CD14-positive monocyte (primary cell): ENCODE measurements at regions not wholly inside any gene's neighbourhood (a gene's known extent, or its start where the extent isn't known, plus 50 kb on each side); places are given as distances from the start of the nearest gene placed in this dataset.
"Not testable (repeated sequence)": the region's sequence is repeated elsewhere in the genome, so short reads cannot be mapped to it uniquely, and the experiment has no call there.

Source experiments
- DNase-seq, 3 donors: peaks; one replicate each; pipeline ENCODE4 v3.0.0-alpha.2; 2011 to 2022
- H2AFZ ChIP-seq: 2 replicates; pipeline ENCODE4 v1.6.0; 2012; ENCODE audit warnings: mild to moderate bottlenecking, low read depth, low read length, inconsistent platforms; ENCODE audit not compliant: insufficient read depth, poor library complexity, severe bottlenecking
- H3K27ac ChIP-seq, 2 donors: 1 replicate in 1 of 2; 2 replicates in 1 of 2; pipeline ENCODE4 v1.5.1; 2012 to 2013; ENCODE audit warnings: low read length in 2 of 2, control low read depth in 1 of 2, inconsistent platforms in 1 of 2, low read depth in 1 of 2, mild to moderate bottlenecking in 1 of 2
- H3K27me3 ChIP-seq, 2 donors: one replicate each; pipeline versions ENCODE4 v1.6.0 to v1.6.1; 2011 to 2013; ENCODE audit warnings: low read length in 2 of 2; ENCODE audit not compliant: control insufficient read depth in 2 of 2, insufficient read depth in 2 of 2
- H3K36me3 ChIP-seq, 2 donors: replicated peaks in 1 of 2; 1 replicate in 1 of 2; 2 replicates in 1 of 2; pipeline versions ENCODE4 v1.5.1 to v1.6.1; 2012 to 2013; ENCODE audit warnings: low read length in 2 of 2, control low read depth in 1 of 2, inconsistent platforms in 1 of 2, mild to moderate bottlenecking in 1 of 2; ENCODE audit not compliant: insufficient read depth in 2 of 2, control insufficient read depth in 1 of 2
- H3K4me1 ChIP-seq, 2 donors: 1 replicate in 1 of 2; 2 replicates in 1 of 2; pipeline versions ENCODE4 v1.5.1 to v1.6.1; 2012 to 2013; ENCODE audit warnings: low read length in 2 of 2, control low read depth in 1 of 2, inconsistent platforms in 1 of 2, mild to moderate bottlenecking in 1 of 2, moderate library complexity in 1 of 2; ENCODE audit not compliant: insufficient read depth in 2 of 2, control insufficient read depth in 1 of 2
- H3K4me2 ChIP-seq: replicated peaks from 2 replicates; pipeline ENCODE3; 2012; ENCODE audit warnings: low read length, moderate library complexity, mild to moderate bottlenecking; ENCODE audit not compliant: poor library complexity, severe bottlenecking; ENCODE audit errors: extremely low read depth
- H3K4me3 ChIP-seq, 3 experiments: fragments of 200-600 bp in 1 of 3; sonication (generic) in 1 of 3; replicated peaks in 1 of 3; 1 replicate in 2 of 3; 2 replicates in 1 of 3; pipeline ENCODE4 v1.5.1; 2011 to 2013; ENCODE audit warnings: low read length in 3 of 3, mild to moderate bottlenecking in 3 of 3, control low read depth in 2 of 3, low read depth in 2 of 3, inconsistent platforms in 1 of 3, moderate library complexity in 1 of 3
- H3K79me2 ChIP-seq: 2 replicates; pipeline ENCODE4 v1.6.0; 2012; ENCODE audit warnings: mild to moderate bottlenecking, control low read depth, inconsistent platforms, low read length, moderate library complexity; ENCODE audit not compliant: insufficient read depth
- H3K9ac ChIP-seq: 2 replicates; pipeline ENCODE4 v1.6.0; 2017; ENCODE audit warnings: low read length, mild to moderate bottlenecking; ENCODE audit not compliant: insufficient read depth, poor library complexity, severe bottlenecking
- H3K9me3 ChIP-seq, 2 donors: replicated peaks in 1 of 2; 1 replicate in 1 of 2; 2 replicates in 1 of 2; pipeline versions ENCODE4 v1.5.1 to v1.6.1; 2012 to 2013; ENCODE audit warnings: low read length in 2 of 2, control low read depth in 1 of 2; ENCODE audit not compliant: control insufficient read depth in 1 of 2, insufficient read depth in 1 of 2
- H4K20me1 ChIP-seq: 2 replicates; pipeline ENCODE4 v1.6.0; 2012; ENCODE audit warnings: mild to moderate bottlenecking, low read length, control low read depth, moderate library complexity; ENCODE audit not compliant: insufficient read depth
- H3K27ac Mint-ChIP-seq, 7 donors: one replicate each; pipeline ENCODE4 v1.8.0; 2020; ENCODE audit warnings: mild to moderate bottlenecking in 7 of 7, mixed read lengths in 7 of 7, moderate library complexity in 6 of 7, inconsistent platforms in 2 of 7
- H3K27me3 Mint-ChIP-seq, 3 donors: one replicate each; pipeline ENCODE4 v1.8.0; 2021 to 2022; ENCODE audit warnings: low read depth in 3 of 3, mild to moderate bottlenecking in 3 of 3, mixed read lengths in 3 of 3, moderate library complexity in 3 of 3, inconsistent platforms in 1 of 3
- H3K36me3 Mint-ChIP-seq, 2 donors: one replicate each; pipeline ENCODE4 v1.8.0; 2020; ENCODE audit warnings: mixed read lengths in 2 of 2, inconsistent platforms in 1 of 2, mild to moderate bottlenecking in 1 of 2
- H3K4me1 Mint-ChIP-seq: one replicate; pipeline ENCODE4 v1.8.0; 2020; ENCODE audit warnings: mild to moderate bottlenecking, mixed read lengths
- H3K4me3 Mint-ChIP-seq, 2 donors: one replicate each; pipeline ENCODE4 v1.8.0; 2020; ENCODE audit warnings: mild to moderate bottlenecking in 2 of 2, mixed read lengths in 2 of 2, moderate library complexity in 1 of 2
- H3K9me3 Mint-ChIP-seq, 7 donors: one replicate each; pipeline ENCODE4 v1.8.0; 2020 to 2022; ENCODE audit warnings: mixed read lengths in 7 of 7, mild to moderate bottlenecking in 6 of 7, moderate library complexity in 6 of 7, inconsistent platforms in 2 of 7
- CTCF ChIP-seq: fragments of 200-600 bp; IDR thresholded peaks from one replicate; pipeline ENCODE4 v1.8.0; 2022; ENCODE audit warnings: antibody characterized with exemption, mild to moderate bottlenecking
- WGBS: methylation state at CpG from one replicate; pipeline ENCODE4 v1.1.5; 2013; ENCODE audit warnings: missing lambda C conversion rate; ENCODE audit not compliant: insufficient coverage; 5-methylcytosine and 5-hydroxymethylcytosine counted together
- intact Hi-C, 2 donors: fragments of 100-400 bp; cut with micrococcal nuclease; formaldehyde crosslinking; loops; one replicate each; pipeline versions ENCODE4 v1.15.0 to v1.15.1; 2023

- Histone ChIP-seq H3K27ac (no peak overlapping the region), H3K36me3 (peaks cover 0 to 10% of the 10 kb centered on the region in 2 donors), H3K79me2 (peaks cover 40% of the 10 kb centered on the region), H3K4me3 (no peak overlapping the region), H3K4me2 (no peak overlapping the region), H3K9ac (no peak overlapping the region), H3K27me3 (no peaks in the 10 kb centered on the region), H3K4me1 (no peaks in the 10 kb centered on the region), H3K9me3 (no peaks in the 10 kb centered on the region), H2AFZ (no peak overlapping the region), H4K20me1 (peaks cover 49% of the 10 kb centered on the region)
- Mint-ChIP-seq H3K4me1 (peaks cover 2% of the 10 kb centered on the region), H3K9me3 (no peaks in the 10 kb centered on the region), H3K4me3 (no peak overlapping the region), H3K36me3 (peaks cover 20 to 24% of the 10 kb centered on the region in 2 donors), H3K27me3 (peaks cover 0 to 3% (median 0%) of the 10 kb centered on the region in 3 donors), H3K27ac (no peak overlapping the region)
- intact Hi-C loops = no loop called here
- DNase-seq = no peak
- TF ChIP-seq CTCF = no peak
Observed at GRCh38 chr18:46239549-46239948, 135.4 kb downstream of the HAUS1 start.

GRCh38 chr18:46239998-46240397, 135.8 kb downstream of the HAUS1 start:
- Histone ChIP-seq H3K4me1 (no peaks in the 10 kb centered on the region), H3K36me3 (peaks cover 0 to 10% of the 10 kb centered on the region in 2 donors), H3K27ac (no peak overlapping the region), H4K20me1 (peaks cover 45% of the 10 kb centered on the region), H3K27me3 (no peaks in the 10 kb centered on the region), H3K9me3 (no peaks in the 10 kb centered on the region), H3K4me2 (no peak overlapping the region), H3K4me3 (no peak overlapping the region), H2AFZ (no peak overlapping the region), H3K9ac (no peak overlapping the region), H3K79me2 (peaks cover 40% of the 10 kb centered on the region)
- Mint-ChIP-seq H3K27ac (no peak overlapping the region), H3K4me1 (peaks cover 2% of the 10 kb centered on the region), H3K36me3 (peaks cover 19 to 23% of the 10 kb centered on the region in 2 donors), H3K27me3 (peaks cover 0 to 3% (median 0%) of the 10 kb centered on the region in 3 donors), H3K4me3 (no peak overlapping the region), H3K9me3 (no peaks in the 10 kb centered on the region)
- no CpG with 5 or more reads among the region's 4 CpGs for WGBS
- DNase-seq = no peak
- intact Hi-C loops = no loop called here
- no peak for TF ChIP-seq CTCF

- H3K27me3 ChIP-seq, H3K4me2 ChIP-seq, H2AFZ ChIP-seq, intact Hi-C loops, H3K4me1 Mint-ChIP-seq, H3K9me3 Mint-ChIP-seq, H3K27ac Mint-ChIP-seq, DNase-seq, H3K4me1 ChIP-seq, H3K4me3 ChIP-seq, H3K27me3 Mint-ChIP-seq, H3K9ac ChIP-seq, H3K9me3 ChIP-seq, H3K27ac ChIP-seq, H3K4me3 Mint-ChIP-seq: not testable (repeated sequence)
- peaks cover 49% of the 10 kb centered on the region for H4K20me1 ChIP-seq
- H3K79me2 ChIP-seq = peaks cover 51% of the 10 kb centered on the region
- no CpG with 5 or more reads among the region's 7 CpGs for whole genome bisulfite sequencing
- peaks cover 19 to 20% of the 10 kb centered on the region in 2 donors for H3K36me3 Mint-ChIP-seq
- peaks cover 0 to 10% of the 10 kb centered on the region in 2 donors for H3K36me3 ChIP-seq
Observed at GRCh38 chr18:46241393-46241792, 137.2 kb downstream of the HAUS1 start.
